HEK293 (cell line): ENCODE measurements at regions not wholly inside any gene's neighbourhood (a gene's known extent, or its start where the extent isn't known, plus 50 kb on each side); places are given as distances from the start of the nearest gene placed in this dataset.

ENCODE experiments used
- CTCF ChIA-PET: fragments of 350-600 bp; formaldehyde crosslinking; extraction: SDS; loops from one replicate; lab custom pipeline; 2021; ENCODE audit warnings: antibody characterized with exemption; lab: Yijun Ruan, JAX
- POLR2A ChIA-PET: fragments of 300-600 bp; formaldehyde crosslinking; extraction: SDS; loops from one replicate; lab custom pipeline; 2020; ENCODE audit warnings: antibody characterized with exemption, inconsistent platforms; lab: Yijun Ruan, JAX
- H3K27ac ChIP-seq: fragments of 200-500 bp; sonication (Bioruptor generic); 2 replicates; pipeline ENCODE4 v1.5.1; 2014; ENCODE audit warnings: low read depth, low read length, control low read depth, inconsistent platforms; ENCODE audit errors: extremely low read depth
- H3K36me3 ChIP-seq, 2 experiments: fragments of 200-500 bp in 1 of 2; sonication (Bioruptor generic) in 1 of 2; 1 replicate in 1 of 2; 2 replicates in 1 of 2; pipeline ENCODE4 v1.5.1; 2014 to 2017; ENCODE audit warnings: inconsistent platforms in 2 of 2, low read length in 2 of 2; ENCODE audit not compliant: control insufficient read depth in 2 of 2, insufficient read depth in 1 of 2
- H3K4me1 ChIP-seq: fragments of 200-500 bp; sonication (Bioruptor generic); 2 replicates; pipeline ENCODE4 v1.5.1; 2014; ENCODE audit warnings: mild to moderate bottlenecking, low read length, inconsistent platforms; ENCODE audit not compliant: control insufficient read depth, insufficient read depth
- H3K4me3 ChIP-seq: 2 replicates; pipeline ENCODE4 v1.5.1; 2011; ENCODE audit warnings: low read depth, mild to moderate bottlenecking, control low read depth, low read length, moderate library complexity
- H3K9me3 ChIP-seq: fragments of 200-500 bp; sonication (Bioruptor generic); 2 replicates; pipeline ENCODE4 v1.5.1; 2014; ENCODE audit warnings: low read depth, low read length, inconsistent platforms; ENCODE audit not compliant: control insufficient read depth, insufficient read depth
- GLI4 ChIP-seq: fragments of 450-650 bp; formaldehyde crosslinking; IDR thresholded peaks from 2 replicates; pipeline ENCODE4 v1.5.1; 2016; ENCODE audit warnings: missing biosample characterization, missing genetic modification characterization
- ZBTB8A ChIP-seq: fragments of 450-650 bp; formaldehyde crosslinking; IDR thresholded peaks from 2 replicates; pipeline ENCODE4 v1.5.1; 2016; ENCODE audit warnings: missing biosample characterization, missing genetic modification characterization
- ZNF10 ChIP-seq: fragments of 450-650 bp; formaldehyde crosslinking; IDR thresholded peaks from 2 replicates; pipeline ENCODE4 v1.5.1; 2017; ENCODE audit warnings: missing biosample characterization, missing genetic modification characterization
- ZNF140 ChIP-seq: fragments of 450-650 bp; formaldehyde crosslinking; IDR thresholded peaks from 2 replicates; pipeline ENCODE4 v1.5.1; 2016; ENCODE audit warnings: missing biosample characterization, missing genetic modification characterization
- ZNF146 ChIP-seq: fragments of 450-650 bp; formaldehyde crosslinking; IDR thresholded peaks from 2 replicates; pipeline ENCODE4 v1.5.1; 2016; ENCODE audit warnings: missing biosample characterization, missing genetic modification characterization
- ZNF148 ChIP-seq: fragments of 450-650 bp; formaldehyde crosslinking; IDR thresholded peaks from 2 replicates; pipeline ENCODE4 v1.5.0; 2017; ENCODE audit warnings: missing biosample characterization, missing genetic modification characterization, borderline replicate concordance
- ZNF184 ChIP-seq: fragments of 450-650 bp; IDR thresholded peaks from 2 replicates; pipeline ENCODE4 v1.5.1; 2018; ENCODE audit warnings: missing biosample characterization, mild to moderate bottlenecking, missing genetic modification characterization
- ZNF214 ChIP-seq: fragments of 450-650 bp; formaldehyde crosslinking; IDR thresholded peaks from 2 replicates; pipeline ENCODE4 v1.5.1; 2017; ENCODE audit warnings: missing biosample characterization, mild to moderate bottlenecking, missing genetic modification characterization, borderline replicate concordance
- ZNF324 ChIP-seq: fragments of 450-650 bp; formaldehyde crosslinking; IDR thresholded peaks from 2 replicates; pipeline ENCODE4 v1.5.1; 2016; ENCODE audit warnings: missing biosample characterization, missing genetic modification characterization
- ZNF426 ChIP-seq: fragments of 450-650 bp; formaldehyde crosslinking; IDR thresholded peaks from 2 replicates; pipeline ENCODE4 v1.5.1; 2017; ENCODE audit warnings: missing biosample characterization, missing genetic modification characterization, mild to moderate bottlenecking, inconsistent platforms, moderate library complexity
- ZNF514 ChIP-seq: fragments of 450-650 bp; formaldehyde crosslinking; IDR thresholded peaks from 2 replicates; pipeline ENCODE4 v1.5.1; 2016; ENCODE audit warnings: missing biosample characterization, missing genetic modification characterization
- ZNF654 ChIP-seq: fragments of 450-650 bp; formaldehyde crosslinking; IDR thresholded peaks from 2 replicates; pipeline ENCODE4 v1.5.1; 2016; ENCODE audit warnings: low read depth, missing biosample characterization, missing genetic modification characterization
- TF ChIP-seq, protein P1 (sequence below): fragments of 450-650 bp; formaldehyde crosslinking; IDR thresholded peaks from 2 replicates; pipeline ENCODE4 v1.5.1; 2016; ENCODE audit warnings: missing biosample characterization, missing genetic modification characterization
- TF ChIP-seq, protein P2 (sequence below): fragments of 450-650 bp; formaldehyde crosslinking; IDR thresholded peaks from 2 replicates; pipeline ENCODE4 v1.5.1; 2016; ENCODE audit warnings: missing biosample characterization, missing genetic modification characterization

GRCh38 chr9:107154766-107155165 is 128.3 kb upstream of the RAD23B start (continued):
- TF ChIP-seq ZNF148 (tag by site-specific recombination): no peak
- no peak for TF ChIP-seq ZNF10
- TF ChIP-seq ZBTB8A (tag by site-specific recombination): 0 out of 2 replicates have a peak, but pooled peaks have one; percentile 19
- peak; percentile 47 for TF ChIP-seq ZNF426 (tag by site-specific recombination)
- peak; percentile 41; the same call in 1 of the 2 replicates for TF ChIP-seq ZNF140 (tag by site-specific recombination)
- TF ChIP-seq ZNF184 (tag by site-specific recombination): no peak

DNA sequence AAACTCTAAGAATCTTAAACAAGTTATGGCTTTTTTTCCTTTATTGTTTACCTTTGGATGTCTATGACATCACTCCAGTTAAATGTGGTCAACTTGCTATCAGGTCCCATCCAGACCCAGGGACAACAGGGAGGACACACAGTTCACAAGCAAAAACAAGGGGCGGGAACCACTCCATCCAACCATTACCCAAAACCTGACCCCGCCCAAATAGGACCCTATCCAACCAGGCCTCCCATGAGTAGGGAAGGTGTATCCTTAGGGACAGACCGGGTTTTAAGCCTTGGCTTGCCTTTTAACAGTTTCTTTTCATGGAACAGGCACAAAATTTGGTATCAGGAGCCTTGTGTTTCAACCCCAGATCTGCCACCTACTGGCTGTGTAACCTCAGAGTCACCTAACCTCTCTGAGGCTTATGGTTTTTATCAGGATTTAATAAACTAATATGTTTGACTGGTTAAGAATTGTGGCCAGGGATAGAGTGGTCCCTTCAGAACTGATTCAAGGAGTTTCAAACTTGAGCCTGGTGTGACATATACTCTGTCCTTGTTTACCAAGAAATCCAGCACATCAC is 127.7 kb upstream of the RAD23B start:
- CTCF ChIA-PET: interaction anchor here (0.5 to 0.6 kb wide), 2 partner anchors 110 to 293 kb away, joined by 3 read pairs; partner anchors contain the start of gene ZNF462
- TF ChIP-seq ZNF146 (tag by site-specific recombination) (no peak), ZNF514 (tag by site-specific recombination) (no peak), ZNF184 (tag by site-specific recombination) (no peak)
- TF ChIP-seq, protein P1, sequence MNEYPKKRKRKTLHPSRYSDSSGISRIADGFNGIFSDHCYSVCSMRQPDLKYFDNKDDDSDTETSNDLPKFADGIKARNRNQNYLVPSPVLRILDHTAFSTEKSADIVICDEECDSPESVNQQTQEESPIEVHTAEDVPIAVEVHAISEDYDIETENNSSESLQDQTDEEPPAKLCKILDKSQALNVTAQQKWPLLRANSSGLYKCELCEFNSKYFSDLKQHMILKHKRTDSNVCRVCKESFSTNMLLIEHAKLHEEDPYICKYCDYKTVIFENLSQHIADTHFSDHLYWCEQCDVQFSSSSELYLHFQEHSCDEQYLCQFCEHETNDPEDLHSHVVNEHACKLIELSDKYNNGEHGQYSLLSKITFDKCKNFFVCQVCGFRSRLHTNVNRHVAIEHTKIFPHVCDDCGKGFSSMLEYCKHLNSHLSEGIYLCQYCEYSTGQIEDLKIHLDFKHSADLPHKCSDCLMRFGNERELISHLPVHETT (tag by site-specific recombination): no peak
- no peaks in the 10 kb centered on the region for H3K36me3 ChIP-seq

DNA sequence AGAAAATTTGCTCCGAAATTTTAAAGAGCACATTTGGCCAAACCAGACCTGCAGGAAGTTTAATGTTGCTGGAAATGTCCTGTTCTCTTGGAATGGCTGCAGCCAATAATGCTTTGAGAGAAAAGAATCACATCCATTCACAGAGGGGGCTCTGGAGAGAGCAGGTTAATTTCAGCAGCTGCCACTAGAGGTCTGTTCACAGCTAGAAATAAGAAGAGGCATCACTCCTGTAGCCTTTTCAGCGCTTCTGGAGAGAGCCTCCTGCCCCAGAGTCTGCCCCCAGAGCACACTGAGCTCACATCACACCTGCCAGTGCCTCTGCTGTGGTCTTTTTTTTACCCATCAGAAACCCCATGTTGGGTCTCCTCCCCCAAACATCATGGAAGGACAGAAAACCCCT is 124.8 kb upstream of the RAD23B start:
- Histone ChIP-seq H3K4me1 (no peaks in the 10 kb centered on the region), H3K9me3 (no peaks in the 10 kb centered on the region), H3K4me3 (no peak overlapping the region), H3K27ac (no peak overlapping the region), H3K36me3 (no peaks in the 10 kb centered on the region)
- CTCF ChIA-PET: interaction anchor here (0.6 to 2.8 kb wide), 15 partner anchors 10 to 1077 kb away, joined by 3 to 21 read pairs (median 3); no protein-coding TSS in a partner anchor
- no peak for TF ChIP-seq ZNF324 (tag by site-specific recombination)
- TF ChIP-seq GLI4: no peak
- TF ChIP-seq ZNF654 (tag by site-specific recombination): peak; percentile 30; the same call in 1 of the 2 replicates
- POLR2A ChIA-PET: no interaction called here

More for the DNA sequence above, 127.7 kb upstream of the RAD23B start:
- Histone ChIP-seq H3K4me3 (no peak overlapping the region), H3K9me3 (no peaks in the 10 kb centered on the region), H3K27ac (no peak overlapping the region), H3K4me1 (no peaks in the 10 kb centered on the region)
- POLR2A ChIA-PET: no interaction called here

DNA sequence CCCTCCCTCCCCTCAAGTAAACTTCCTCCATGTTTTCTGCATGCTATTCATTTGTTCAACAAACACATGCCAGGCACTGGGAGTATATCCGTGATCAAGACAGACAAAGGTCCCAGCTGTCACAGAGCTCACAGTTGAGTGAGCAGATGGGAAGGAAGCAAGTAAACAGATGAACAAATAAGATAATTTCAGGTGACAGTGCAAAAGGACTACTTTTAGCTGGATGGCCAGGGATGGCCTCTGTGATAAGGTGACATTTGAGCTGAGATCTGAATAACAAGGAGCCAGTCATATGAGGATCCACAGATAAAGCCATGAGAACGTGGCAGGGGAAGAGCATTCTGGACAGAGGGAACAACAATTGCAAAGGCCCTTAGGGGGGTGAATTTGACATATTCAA is 121.7 kb upstream of the RAD23B start:
- H3K9me3 ChIP-seq: no peaks in the 10 kb centered on the region
- no peak overlapping the region for H3K27ac ChIP-seq
- CTCF ChIA-PET: no interaction called here
- no peaks in the 10 kb centered on the region for H3K4me1 ChIP-seq
- no peaks in the 10 kb centered on the region for H3K36me3 ChIP-seq
- TF ChIP-seq ZNF214 (tag by site-specific recombination): no peak
- TF ChIP-seq, protein P2, sequence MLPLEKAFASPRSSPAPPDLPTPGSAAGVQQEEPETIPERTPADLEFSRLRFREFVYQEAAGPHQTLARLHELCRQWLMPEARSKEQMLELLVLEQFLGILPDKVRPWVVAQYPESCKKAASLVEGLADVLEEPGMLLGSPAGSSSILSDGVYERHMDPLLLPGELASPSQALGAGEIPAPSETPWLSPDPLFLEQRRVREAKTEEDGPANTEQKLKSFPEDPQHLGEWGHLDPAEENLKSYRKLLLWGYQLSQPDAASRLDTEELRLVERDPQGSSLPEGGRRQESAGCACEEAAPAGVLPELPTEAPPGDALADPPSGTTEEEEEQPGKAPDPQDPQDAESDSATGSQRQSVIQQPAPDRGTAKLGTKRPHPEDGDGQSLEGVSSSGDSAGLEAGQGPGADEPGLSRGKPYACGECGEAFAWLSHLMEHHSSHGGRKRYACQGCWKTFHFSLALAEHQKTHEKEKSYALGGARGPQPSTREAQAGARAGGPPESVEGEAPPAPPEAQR (tag by site-specific recombination): no peak
- POLR2A ChIA-PET: no interaction called here
- no peak overlapping the region for H3K4me3 ChIP-seq
